RPMI7951 (cell line): ENCODE measurements at regions not wholly inside any gene's neighbourhood (a gene's known extent, or its start where the extent isn't known, plus 50 kb on each side); places are given as distances from the start of the nearest gene placed in this dataset.

Source experiments
- DNase-seq: peaks from one replicate; pipeline ENCODE4 v3.0.0-alpha.2; 2012; ENCODE audit warnings: low read depth

- no peak for DNase-seq
Observed at GRCh38 chr9:82153032-82153431, 164.5 kb downstream of the SPATA31D1 start.

GRCh38 chr9:82154573-82154972 is 166.0 kb downstream of the SPATA31D1 start:
- no peak for DNase-seq

DNA sequence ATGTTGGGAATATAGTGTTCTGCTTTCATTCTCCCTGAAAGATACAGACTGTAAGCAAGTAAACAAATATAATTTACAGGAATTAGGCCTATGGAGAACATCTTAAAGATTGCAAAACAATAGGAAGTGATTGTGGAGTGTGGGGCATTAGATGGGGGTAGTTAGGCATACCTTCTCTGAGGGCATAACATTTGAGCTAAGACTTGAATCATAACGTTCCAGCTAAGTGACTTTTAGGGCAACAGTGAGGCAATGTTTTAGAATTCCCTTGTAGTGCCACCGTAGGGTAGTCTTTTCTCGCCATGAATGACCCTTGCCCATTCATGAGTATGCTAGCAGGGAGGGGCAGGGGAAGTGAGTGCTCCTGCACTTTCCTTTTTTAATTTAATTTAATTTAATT is 173.3 kb downstream of the SPATA31D1 start:
- DNase-seq, result no peak

DNA sequence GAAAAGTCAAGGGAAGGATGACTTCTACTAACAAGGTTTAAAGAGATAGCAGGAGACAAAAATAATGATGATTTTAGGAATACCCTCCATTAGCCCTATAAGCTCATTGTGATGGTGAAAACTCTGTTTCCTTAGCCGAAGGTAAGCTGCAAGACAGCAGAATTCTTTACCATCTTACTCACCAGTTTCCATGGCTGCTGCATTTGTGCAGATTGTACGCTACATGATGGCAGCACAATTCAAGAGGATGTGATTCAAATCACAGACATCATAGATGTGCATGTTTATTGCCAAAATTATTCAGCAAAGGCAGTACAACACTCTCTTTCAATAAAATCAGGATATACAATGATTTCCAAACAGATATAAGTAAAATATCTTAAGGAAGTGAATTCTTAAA is 175.6 kb downstream of the SPATA31D1 start:
- DNase-seq, result no peak

- DNase-seq, result no peak
Observed at GRCh38 chr9:82167296-82167695, 178.7 kb downstream of the SPATA31D1 start.

- no peak for DNase-seq
Observed at GRCh38 chr9:82168585-82168984, 180.0 kb downstream of the SPATA31D1 start.

GRCh38 chr9:82170866-82171265 is 182.3 kb downstream of the SPATA31D1 start:
- peak; percentile 31 for DNase-seq

- no peak for DNase-seq
Observed at GRCh38 chr9:82171271-82171670, 182.7 kb downstream of the SPATA31D1 start.

DNA sequence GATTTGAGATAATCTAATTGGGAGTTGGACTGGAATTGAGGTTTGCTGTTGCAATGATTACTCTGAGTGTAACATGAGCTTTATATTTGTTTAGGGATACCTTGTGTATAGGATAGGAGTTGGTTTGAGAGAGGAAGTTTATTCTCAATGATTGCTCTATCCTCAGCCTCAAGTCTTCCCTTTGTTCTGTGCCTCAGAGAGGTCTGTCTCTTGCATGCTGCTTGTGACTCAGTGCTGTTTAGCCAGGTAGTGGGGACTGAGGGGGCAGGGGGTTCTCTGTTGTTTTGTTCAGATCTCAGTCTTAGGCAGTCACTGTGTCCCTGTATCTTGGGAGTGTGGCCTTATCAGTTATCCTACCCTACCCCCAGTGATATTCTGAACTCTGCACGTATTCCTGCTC is 192.1 kb downstream of the SPATA31D1 start:
- DNase-seq, result no peak

GRCh38 chr9:82183181-82183860 is 194.7 kb downstream of the SPATA31D1 start:
- DNase-seq, result no peak

DNA sequence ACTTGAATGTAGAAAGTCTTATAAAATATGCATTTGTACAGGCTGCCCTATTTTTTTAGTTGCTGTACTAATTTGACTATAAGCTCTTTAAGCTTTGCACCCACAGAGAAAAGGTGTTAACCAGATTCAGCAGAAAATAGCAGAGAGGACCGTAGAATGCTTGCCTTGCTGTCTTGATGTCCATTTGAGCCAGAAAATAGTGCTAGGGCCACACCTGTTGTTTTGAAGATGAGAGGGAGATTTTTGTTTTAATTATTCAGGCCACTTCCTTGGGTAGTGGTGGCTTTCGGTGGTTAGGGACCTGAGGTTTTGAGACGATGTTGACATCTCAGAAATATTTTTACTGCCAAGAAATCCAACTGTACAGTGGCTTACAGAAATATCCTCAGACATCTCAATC is 196.0 kb downstream of the SPATA31D1 start:
- no peak for DNase-seq

DNA sequence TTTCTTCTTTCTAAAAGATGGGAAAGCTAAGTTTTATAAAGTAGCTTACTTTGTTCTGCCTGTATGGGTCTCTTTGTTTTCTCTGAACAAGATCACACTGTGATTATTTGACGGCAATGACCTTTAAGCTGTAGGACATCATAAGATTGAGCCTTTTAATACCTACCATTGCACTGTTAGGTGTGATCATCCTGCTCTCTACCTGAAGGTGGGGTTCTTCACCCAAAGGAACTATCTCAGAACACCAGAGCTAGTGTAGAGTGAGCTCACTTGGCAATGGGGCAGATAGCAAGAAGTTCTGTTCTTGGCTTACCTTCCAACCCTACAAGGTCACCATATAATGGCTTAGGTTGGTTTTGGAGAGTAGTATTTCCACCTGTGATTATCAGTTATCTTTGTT is 200.2 kb downstream of the SPATA31D1 start:
- no peak for DNase-seq

DNA sequence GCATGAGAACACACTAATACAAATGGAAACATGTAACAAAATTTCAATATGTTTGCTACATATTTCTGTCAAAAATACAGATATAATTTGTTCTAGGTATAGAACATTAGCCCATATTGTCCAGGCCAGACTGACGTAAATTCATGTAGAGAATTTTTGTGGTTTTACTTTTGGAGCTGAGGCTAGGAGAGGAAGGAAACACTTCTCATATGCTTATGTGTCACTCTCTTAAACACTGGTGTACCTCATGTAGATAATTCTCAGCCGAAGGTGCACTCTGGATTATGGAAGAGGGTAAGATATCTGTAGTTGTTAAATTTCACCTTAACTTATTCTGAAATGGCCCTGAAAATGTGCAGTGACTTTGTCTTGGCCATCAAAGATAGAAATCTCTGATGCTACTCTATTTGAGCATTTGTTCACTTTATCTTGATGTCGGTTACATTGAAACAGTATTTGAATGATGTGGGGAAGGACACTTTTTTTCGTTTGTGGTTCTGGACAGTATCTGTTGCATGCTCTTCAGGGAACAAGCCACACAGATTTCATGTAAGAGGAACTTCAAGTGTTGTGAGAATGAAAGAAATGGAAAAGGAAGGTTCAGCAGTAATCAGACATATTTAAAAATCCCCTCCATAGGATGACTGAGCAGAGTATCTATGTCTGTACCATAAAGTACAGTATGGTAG is 202.7 kb downstream of the SPATA31D1 start:
- DNase-seq, result no peak

- DNase-seq, result no peak
Observed at GRCh38 chr9:82192211-82192610, 203.6 kb downstream of the SPATA31D1 start.

DNA sequence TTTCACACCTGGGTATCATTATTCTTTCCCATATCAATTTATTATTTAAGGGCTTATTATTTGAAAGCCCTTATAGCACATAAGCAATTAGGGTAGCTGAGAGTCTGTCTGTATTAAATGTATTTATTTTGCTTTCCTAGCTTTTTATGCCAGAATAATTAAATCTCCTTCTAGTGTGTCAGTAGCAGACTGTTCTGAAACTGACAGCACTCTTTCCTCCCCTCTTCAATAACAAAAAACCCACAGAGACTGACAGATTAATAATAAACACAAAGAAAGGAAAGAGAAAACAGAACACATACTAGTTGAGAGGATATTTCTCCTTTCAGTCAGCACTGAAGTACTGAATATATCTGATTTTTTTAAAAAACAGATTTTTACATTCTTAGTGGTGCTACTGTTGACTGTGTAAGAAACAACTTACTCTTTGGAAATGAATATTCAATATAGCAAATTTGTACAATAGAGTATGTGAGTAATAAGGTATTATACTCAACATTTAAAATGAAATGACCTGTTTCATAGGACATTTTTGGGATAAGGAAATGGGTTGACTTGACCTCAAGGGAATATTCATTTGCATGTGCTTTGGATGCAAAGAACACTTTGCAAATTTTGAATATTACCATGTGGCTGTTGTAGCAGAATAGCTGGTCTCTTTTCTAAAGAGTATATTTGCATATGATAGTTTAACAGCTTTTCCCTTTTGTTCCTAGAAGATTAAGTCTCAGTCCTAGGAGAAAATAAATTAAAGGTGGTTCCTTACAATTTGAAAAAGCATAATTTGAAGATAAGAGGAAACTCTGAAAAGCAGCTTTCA is 208.3 kb downstream of the SPATA31D1 start:
- DNase-seq, result no peak

- no peak for DNase-seq
Observed at GRCh38 chr9:82201196-82201595, 212.6 kb downstream of the SPATA31D1 start.

- DNase-seq, result peak; percentile 8
Observed at GRCh38 chr9:82202808-82203207, 214.2 kb downstream of the SPATA31D1 start.

GRCh38 chr9:82206490-82206889 is 217.9 kb downstream of the SPATA31D1 start:
- DNase-seq, result peak; percentile 71

DNA sequence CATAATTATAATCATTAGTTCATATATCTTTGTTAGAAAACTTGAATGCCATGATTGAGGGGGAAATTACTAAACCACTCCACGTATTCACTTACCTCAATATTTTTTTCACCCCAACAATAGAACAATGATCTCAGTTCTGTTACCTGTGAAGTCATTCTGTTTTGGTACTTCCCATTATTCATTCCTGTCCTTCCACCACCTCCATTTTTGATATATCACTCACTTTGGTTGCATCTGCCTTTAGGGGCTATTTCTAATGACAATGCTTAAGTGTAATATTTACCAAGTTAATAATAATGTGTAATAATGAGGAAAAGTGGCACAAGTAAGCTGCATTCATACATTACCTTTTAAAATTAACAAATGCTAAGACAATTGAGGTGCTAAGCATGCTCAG is 218.4 kb downstream of the SPATA31D1 start:
- DNase-seq, result no peak

- DNase-seq, result no peak
Observed at GRCh38 chr9:82208741-82209450, 220.3 kb downstream of the SPATA31D1 start.

- DNase-seq, result peak; percentile 11
Observed at GRCh38 chr9:82209797-82210470, 221.4 kb downstream of the SPATA31D1 start.

- no peak for DNase-seq
Observed at GRCh38 chr9:82212885-82213284, 224.3 kb downstream of the SPATA31D1 start.
